Pons (tissue), 1 donor: ENCODE measurements at regions not wholly inside any gene's neighbourhood (a gene's known extent, or its start where the extent isn't known, plus 50 kb on each side); places are given as distances from the start of the nearest gene placed in this dataset.
A peak's percentile ranks its signal among the peaks of the same experiment; 100 is the strongest.
"Not testable (repeated sequence)": the region's sequence is repeated elsewhere in the genome, so short reads cannot be mapped to it uniquely, and the experiment has no call there.

Experiments
- DNase-seq: peaks from one replicate; pipeline ENCODE4 v3.0.0-alpha.2; 2016; ENCODE audit warnings: low spot score

- DNase-seq, result no peak
Measured at GRCh38 chr12:91672130-91672529, 473.5 kb downstream of the BTG1 start.

GRCh38 chr12:91667694-91668093 is 478.0 kb downstream of the BTG1 start:
- DNase-seq, result no peak

- DNase-seq, result no peak
Measured at GRCh38 chr12:91663744-91664143, 481.1 kb upstream of the DCN start.

- DNase-seq, result no peak
Measured at GRCh38 chr12:91663310-91663709, 480.7 kb upstream of the DCN start.

GRCh38 chr12:91662021-91662420 is 479.4 kb upstream of the DCN start:
- DNase-seq, result no peak

- no peak for DNase-seq
Measured at GRCh38 chr12:91657032-91657431, 474.4 kb upstream of the DCN start.

GRCh38 chr12:91655966-91656365 is 473.3 kb upstream of the DCN start:
- DNase-seq, result no peak

GRCh38 chr12:91654087-91654486 is 471.5 kb upstream of the DCN start:
- no peak for DNase-seq

- no peak for DNase-seq
Measured at GRCh38 chr12:91651728-91652127, 469.1 kb upstream of the DCN start.

GRCh38 chr12:91643763-91644162 is 461.1 kb upstream of the DCN start:
- no peak for DNase-seq

GRCh38 chr12:91640021-91640420 is 457.4 kb upstream of the DCN start:
- DNase-seq, result no peak

- DNase-seq, result no peak
Measured at GRCh38 chr12:91639327-91639726, 456.7 kb upstream of the DCN start.

GRCh38 chr12:91637789-91638624 is 455.4 kb upstream of the DCN start:
- DNase-seq, result no peak

- no peak for DNase-seq
Measured at GRCh38 chr12:91636721-91637120, 454.1 kb upstream of the DCN start.

GRCh38 chr12:91634386-91634713 is 451.7 kb upstream of the DCN start:
- DNase-seq, result not testable (repeated sequence)

GRCh38 chr12:91633734-91634357 is 451.2 kb upstream of the DCN start:
- DNase-seq, result no peak

GRCh38 chr12:91633206-91633605 is 450.6 kb upstream of the DCN start:
- DNase-seq, result no peak

GRCh38 chr12:91632042-91632786 is 449.6 kb upstream of the DCN start:
- no peak for DNase-seq

GRCh38 chr12:91630596-91631293 is 448.1 kb upstream of the DCN start:
- DNase-seq, result peak; percentile 30

GRCh38 chr12:91630083-91630482 is 447.5 kb upstream of the DCN start:
- no peak for DNase-seq

GRCh38 chr12:91629440-91629839 is 446.8 kb upstream of the DCN start:
- no peak for DNase-seq

- no peak for DNase-seq
Measured at GRCh38 chr12:91628656-91629055, 446.0 kb upstream of the DCN start.
